ENCODE measurements at regions not wholly inside any gene's neighbourhood (a gene's known extent, or its start where the extent isn't known, plus 50 kb on each side); places are given as distances from the start of the nearest gene placed in this dataset.
A peak's percentile ranks its signal among the peaks of the same experiment; 100 is the strongest.

GRCh38 chr21:31509194-31510017, 150.1 kb upstream of the SOD1 start:
- TF ChIP-seq, protein P1, sequence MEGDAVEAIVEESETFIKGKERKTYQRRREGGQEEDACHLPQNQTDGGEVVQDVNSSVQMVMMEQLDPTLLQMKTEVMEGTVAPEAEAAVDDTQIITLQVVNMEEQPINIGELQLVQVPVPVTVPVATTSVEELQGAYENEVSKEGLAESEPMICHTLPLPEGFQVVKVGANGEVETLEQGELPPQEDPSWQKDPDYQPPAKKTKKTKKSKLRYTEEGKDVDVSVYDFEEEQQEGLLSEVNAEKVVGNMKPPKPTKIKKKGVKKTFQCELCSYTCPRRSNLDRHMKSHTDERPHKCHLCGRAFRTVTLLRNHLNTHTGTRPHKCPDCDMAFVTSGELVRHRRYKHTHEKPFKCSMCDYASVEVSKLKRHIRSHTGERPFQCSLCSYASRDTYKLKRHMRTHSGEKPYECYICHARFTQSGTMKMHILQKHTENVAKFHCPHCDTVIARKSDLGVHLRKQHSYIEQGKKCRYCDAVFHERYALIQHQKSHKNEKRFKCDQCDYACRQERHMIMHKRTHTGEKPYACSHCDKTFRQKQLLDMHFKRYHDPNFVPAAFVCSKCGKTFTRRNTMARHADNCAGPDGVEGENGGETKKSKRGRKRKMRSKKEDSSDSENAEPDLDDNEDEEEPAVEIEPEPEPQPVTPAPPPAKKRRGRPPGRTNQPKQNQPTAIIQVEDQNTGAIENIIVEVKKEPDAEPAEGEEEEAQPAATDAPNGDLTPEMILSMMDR (IDR thresholded peaks at IDR 0.05; ENCODE audit: low read depth, low read length), result no peak
- DNase-seq (ENCODE audit: low read depth in 2 of 2), result peak; percentile 11
- H3K4me3 ChIP-seq (replicated peaks in 1 of 2; ENCODE audit: low read depth in 2 of 2, low read length in 2 of 2), result no peak overlapping the region

GRCh38 chr21:31505975-31506374, 153.5 kb upstream of the SOD1 start:
- TF ChIP-seq, protein P1 (IDR thresholded peaks at IDR 0.05; ENCODE audit: low read depth, low read length), result no peak
- no peak for DNase-seq (ENCODE audit: low read depth in 2 of 2)
- H3K4me3 ChIP-seq (replicated peaks in 1 of 2; ENCODE audit: low read depth in 2 of 2, low read length in 2 of 2), result no peak overlapping the region

- no peak for DNase-seq (ENCODE audit: low read depth in 2 of 2)
- no peak overlapping the region for H3K4me3 ChIP-seq (replicated peaks in 1 of 2; ENCODE audit: low read depth in 2 of 2, low read length in 2 of 2)
- TF ChIP-seq, protein P1 (IDR thresholded peaks at IDR 0.05; ENCODE audit: low read depth, low read length), result no peak
Observed at GRCh38 chr21:31503939-31504338, 155.6 kb upstream of the SOD1 start.

DNA sequence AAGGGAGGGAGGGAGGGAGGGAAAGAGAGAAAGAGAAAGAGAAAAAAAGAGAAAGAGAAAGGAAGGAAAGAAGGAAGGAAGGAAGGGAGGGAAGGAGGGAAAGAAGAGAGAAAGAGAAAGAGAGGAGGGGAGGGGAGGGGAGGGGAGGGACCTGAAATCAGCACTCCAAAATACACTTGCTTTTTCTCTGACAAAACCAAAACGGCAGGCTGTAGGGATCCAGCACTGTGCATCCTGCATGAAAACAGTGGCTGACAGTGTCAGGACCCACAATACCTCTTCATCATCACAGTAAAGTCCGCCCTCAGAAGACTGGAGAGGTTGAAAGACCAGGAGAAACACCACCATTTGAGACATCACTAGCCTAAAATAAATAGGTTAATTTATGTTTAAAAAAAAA, 156.0 kb upstream of the SOD1 start:
- TF ChIP-seq, protein P1 (IDR thresholded peaks at IDR 0.05; ENCODE audit: low read depth, low read length), result no peak
- DNase-seq (ENCODE audit: low read depth in 2 of 2), result no peak
- H3K4me3 ChIP-seq (replicated peaks in 1 of 2; ENCODE audit: low read depth in 2 of 2, low read length in 2 of 2), result no peak overlapping the region

GRCh38 chr21:31502537-31503143, 156.9 kb upstream of the SOD1 start:
- TF ChIP-seq, protein P1 (IDR thresholded peaks at IDR 0.05; ENCODE audit: low read depth, low read length), result no peak
- no peak overlapping the region for H3K4me3 ChIP-seq (replicated peaks in 1 of 2; ENCODE audit: low read depth in 2 of 2, low read length in 2 of 2)
- DNase-seq (ENCODE audit: low read depth in 2 of 2), result no peak

- no peak overlapping the region for H3K4me3 ChIP-seq (replicated peaks in 1 of 2; ENCODE audit: low read depth in 2 of 2, low read length in 2 of 2)
- TF ChIP-seq, protein P1 (IDR thresholded peaks at IDR 0.05; ENCODE audit: low read depth, low read length), result no peak
- DNase-seq (ENCODE audit: low read depth in 2 of 2), result no peak
Observed at GRCh38 chr21:31501926-31502325, 157.6 kb upstream of the SOD1 start.
